BLaER1 treated with 17β-estradiol and CSF1 and Interleukin-3, amounts not matched to agents 10 nM and 100 nM (cell line): ENCODE measurements at regions not wholly inside any gene's neighbourhood (a gene's known extent, or its start where the extent isn't known, plus 50 kb on each side); places are given as distances from the start of the nearest gene placed in this dataset.

Experiments used
- H3K27ac ChIP-seq, 11 experiments: shearing (Covaris generic); formaldehyde crosslinking; 2 replicates each; pipeline ENCODE4 v1.8.1; 2022
- H3K27me3 ChIP-seq, 11 experiments: shearing (Covaris generic); formaldehyde crosslinking; 2 replicates each; pipeline ENCODE4 v1.8.1; 2022
- H3K36me3 ChIP-seq, 11 experiments: shearing (Covaris generic); formaldehyde crosslinking; 2 replicates each; pipeline ENCODE4 v1.8.1; 2022
- H3K4me1 ChIP-seq, 10 experiments: shearing (Covaris generic); formaldehyde crosslinking; 2 replicates each; pipeline ENCODE4 v1.8.1; 2022
- H3K4me2 ChIP-seq, 11 experiments: shearing (Covaris generic); formaldehyde crosslinking; 2 replicates each; pipeline ENCODE4 v1.8.1; 2022
- H3K4me3 ChIP-seq, 10 experiments: shearing (Covaris generic); formaldehyde crosslinking; 2 replicates each; pipeline ENCODE4 v1.8.1; 2022
- H3K9ac ChIP-seq, 11 experiments: shearing (Covaris generic); formaldehyde crosslinking; 2 replicates each; pipeline ENCODE4 v1.8.1; 2022
- H3K9me3 ChIP-seq, 11 experiments: shearing (Covaris generic); formaldehyde crosslinking; replicated peaks in 1 of 11; 2 replicates each; pipeline ENCODE4 v1.8.1; 2022
- H4K20me1 ChIP-seq, 11 experiments: shearing (Covaris generic); formaldehyde crosslinking; 2 replicates each; pipeline ENCODE4 v1.8.1; 2022
- Cebpa-rat ChIP-seq, 11 experiments: shearing (Covaris generic); IDR thresholded peaks; 2 replicates each; pipeline ENCODE4 v1.8.1; 2022

DNA sequence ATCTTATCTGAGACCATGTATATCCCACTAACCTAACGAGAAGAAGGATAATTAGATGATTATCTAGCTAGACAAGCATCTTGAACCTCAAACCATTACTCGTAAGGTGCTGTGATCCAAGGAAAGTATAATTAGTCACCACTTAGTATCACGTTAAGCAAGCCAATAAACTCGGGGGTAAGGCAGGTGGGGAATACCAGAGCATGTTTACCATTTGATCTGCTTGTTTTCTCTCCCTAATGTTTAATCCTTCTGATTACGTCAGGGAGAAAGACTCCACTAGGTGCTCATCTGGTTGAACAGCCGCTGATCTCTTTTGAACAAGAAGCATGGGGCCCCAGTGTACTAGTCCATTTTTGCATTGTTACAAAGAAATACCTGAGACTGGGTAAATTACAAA lies 69.9 kb upstream of the SLC1A1 start:
- H3K27me3 ChIP-seq = no peaks in the 10 kb centered on the region
- no peak overlapping the region for H3K4me2 ChIP-seq
- TF ChIP-seq Cebpa-rat (IDR thresholded peaks at IDR 0.05) = no peak
- H3K4me3 ChIP-seq = no peak overlapping the region
- H3K36me3 ChIP-seq = no peaks in the 10 kb centered on the region
- no peaks in the 10 kb centered on the region for H3K9me3 ChIP-seq
- H3K4me1 ChIP-seq = peaks cover 0 to 30% (median 0%) of the 10 kb centered on the region in 10 experiments; a peak in 4 of 20 replicates
- no peak overlapping the region for H3K27ac ChIP-seq
- H3K9ac ChIP-seq = no peak overlapping the region
- no peaks in the 10 kb centered on the region for H4K20me1 ChIP-seq

DNA sequence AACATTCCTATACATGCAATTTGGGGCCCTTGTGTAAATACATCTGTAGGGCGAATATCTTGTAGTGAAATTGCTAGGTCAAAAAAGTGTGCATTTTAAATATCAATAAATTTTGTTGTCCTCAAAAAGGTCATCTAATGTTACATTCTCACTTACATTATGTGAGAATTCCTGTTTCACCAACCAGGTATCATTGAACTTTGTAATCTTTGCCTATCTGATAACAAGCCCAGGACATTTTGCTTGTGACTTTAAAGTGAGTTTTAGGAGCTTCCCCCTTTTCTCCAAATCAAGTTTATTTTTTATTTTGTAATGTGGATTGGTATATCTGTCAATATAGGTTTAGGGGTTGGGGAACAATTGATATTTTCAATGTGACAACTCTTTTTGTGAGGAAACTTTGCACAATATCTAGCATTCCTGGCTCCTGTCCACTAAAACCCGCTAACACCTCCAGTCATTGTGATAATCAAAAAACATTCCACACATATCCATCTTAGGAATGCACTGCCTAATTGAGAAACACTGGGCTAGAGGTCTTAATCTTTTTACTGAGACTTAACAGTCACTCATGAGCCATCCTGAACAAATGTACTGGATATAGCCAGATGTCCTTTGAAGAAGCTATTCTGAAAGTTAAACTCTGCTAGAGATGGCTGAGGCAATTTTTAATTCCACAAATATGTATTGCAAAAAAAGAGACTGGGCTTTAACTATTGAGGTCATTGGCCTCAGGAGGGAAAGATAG lies 72.5 kb upstream of the SLC1A1 start:
- peaks cover 0 to 13% (median 0%) of the 10 kb centered on the region in 10 experiments; a peak in 2 of 20 replicates for H3K4me1 ChIP-seq
- no peaks in the 10 kb centered on the region for H3K36me3 ChIP-seq
- no peaks in the 10 kb centered on the region for H4K20me1 ChIP-seq
- H3K27me3 ChIP-seq = no peaks in the 10 kb centered on the region
- no peak overlapping the region for H3K4me2 ChIP-seq
- no peak overlapping the region for H3K9ac ChIP-seq
- no peak for TF ChIP-seq Cebpa-rat (IDR thresholded peaks at IDR 0.05)
- no peak overlapping the region for H3K27ac ChIP-seq
- no peak overlapping the region for H3K4me3 ChIP-seq
- no peaks in the 10 kb centered on the region for H3K9me3 ChIP-seq

DNA sequence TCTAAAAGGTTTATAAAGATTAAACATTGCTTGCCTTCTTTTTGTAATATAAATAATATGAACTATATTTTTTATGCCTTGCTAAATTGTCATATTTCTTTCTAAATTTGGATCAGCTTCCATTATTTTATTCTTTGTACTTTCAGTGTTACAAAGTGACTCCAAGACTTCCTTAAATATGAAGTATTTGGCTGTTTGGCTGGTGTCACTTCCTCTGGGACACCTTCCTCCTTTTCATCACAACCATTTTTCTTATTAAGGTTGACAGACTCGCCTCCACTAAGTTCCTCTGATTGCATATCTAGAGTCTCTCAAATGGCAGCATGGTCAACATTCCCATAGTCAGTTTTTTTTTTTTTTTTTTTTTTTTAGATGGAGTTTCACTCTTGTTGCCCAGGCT lies 73.8 kb upstream of the SLC1A1 start:
- no peak for TF ChIP-seq Cebpa-rat (IDR thresholded peaks at IDR 0.05)
- Histone ChIP-seq H3K4me1 (peaks cover 0 to 7% (median 0%) of the 10 kb centered on the region in 10 experiments; a peak in 2 of 20 replicates), H3K27ac (no peak overlapping the region), H3K9ac (no peak overlapping the region), H3K9me3 (no peaks in the 10 kb centered on the region), H3K36me3 (no peaks in the 10 kb centered on the region), H3K27me3 (no peaks in the 10 kb centered on the region), H3K4me3 (no peak overlapping the region), H4K20me1 (no peaks in the 10 kb centered on the region), H3K4me2 (peak overlapping the region in 1 of 11 experiments; percentile 6; a peak in 1 of 22 replicates)

- Histone ChIP-seq H3K4me1 (peaks cover 0 to 7% (median 0%) of the 10 kb centered on the region in 10 experiments; a peak in 2 of 20 replicates), H3K9ac (no peak overlapping the region), H3K27ac (no peak overlapping the region), H3K4me3 (no peak overlapping the region), H3K9me3 (no peaks in the 10 kb centered on the region), H3K4me2 (no peak overlapping the region), H3K27me3 (no peaks in the 10 kb centered on the region), H4K20me1 (no peaks in the 10 kb centered on the region), H3K36me3 (no peaks in the 10 kb centered on the region)
- no peak for TF ChIP-seq Cebpa-rat (IDR thresholded peaks at IDR 0.05)
Observed at GRCh38 chr9:4415281-4415680, 75.0 kb upstream of the SLC1A1 start.

GRCh38 chr9:4413856-4414255 lies 76.4 kb upstream of the SLC1A1 start:
- H3K9me3 ChIP-seq = no peaks in the 10 kb centered on the region
- no peak overlapping the region for H3K9ac ChIP-seq
- peaks cover 0 to 7% (median 0%) of the 10 kb centered on the region in 10 experiments; a peak in 2 of 20 replicates for H3K4me1 ChIP-seq
- no peaks in the 10 kb centered on the region for H4K20me1 ChIP-seq
- no peak overlapping the region for H3K4me2 ChIP-seq
- no peaks in the 10 kb centered on the region for H3K27me3 ChIP-seq
- H3K36me3 ChIP-seq = no peaks in the 10 kb centered on the region
- no peak overlapping the region for H3K4me3 ChIP-seq
- H3K27ac ChIP-seq = no peak overlapping the region
- no peak for TF ChIP-seq Cebpa-rat (IDR thresholded peaks at IDR 0.05)

GRCh38 chr9:4404156-4404555 lies 86.1 kb upstream of the SLC1A1 start:
- H3K4me1 ChIP-seq = no peaks in the 10 kb centered on the region
- no peaks in the 10 kb centered on the region for H3K27me3 ChIP-seq
- H3K27ac ChIP-seq = no peak overlapping the region
- peaks cover 41 to 69% (median 49%) of the 10 kb centered on the region in 11 experiments for H3K9me3 ChIP-seq
- no peaks in the 10 kb centered on the region for H4K20me1 ChIP-seq
- TF ChIP-seq Cebpa-rat (IDR thresholded peaks at IDR 0.05) = no peak
- no peak overlapping the region for H3K4me3 ChIP-seq
- no peaks in the 10 kb centered on the region for H3K36me3 ChIP-seq
- no peak overlapping the region for H3K4me2 ChIP-seq
- H3K9ac ChIP-seq = no peak overlapping the region

GRCh38 chr9:4402501-4402900 lies 87.8 kb upstream of the SLC1A1 start:
- Histone ChIP-seq H3K27ac (no peak overlapping the region), H4K20me1 (no peaks in the 10 kb centered on the region), H3K27me3 (no peaks in the 10 kb centered on the region), H3K9ac (no peak overlapping the region), H3K36me3 (no peaks in the 10 kb centered on the region), H3K4me3 (no peak overlapping the region), H3K4me2 (no peak overlapping the region), H3K4me1 (no peaks in the 10 kb centered on the region), H3K9me3 (peaks cover 40 to 67% (median 48%) of the 10 kb centered on the region in 11 experiments)
- no peak for TF ChIP-seq Cebpa-rat (IDR thresholded peaks at IDR 0.05)

- TF ChIP-seq Cebpa-rat (IDR thresholded peaks at IDR 0.05) = no peak
- Histone ChIP-seq H3K9ac (no peak overlapping the region), H3K27ac (no peak overlapping the region), H3K4me1 (peaks cover 0 to 8% (median 0%) of the 10 kb centered on the region in 10 experiments; a peak in 2 of 20 replicates), H3K4me2 (no peak overlapping the region), H3K4me3 (no peak overlapping the region), H3K36me3 (no peaks in the 10 kb centered on the region), H3K9me3 (peaks cover 24 to 49% (median 33%) of the 10 kb centered on the region in 11 experiments), H4K20me1 (no peaks in the 10 kb centered on the region), H3K27me3 (no peaks in the 10 kb centered on the region)
Observed at GRCh38 chr9:4400731-4401130, 89.5 kb upstream of the SLC1A1 start.

- H3K27me3 ChIP-seq = no peaks in the 10 kb centered on the region
- no peak overlapping the region for H3K9ac ChIP-seq
- 0 out of 22 replicates have a peak overlapping the region, but pooled peaks of 1 of the 11 experiments have one; percentile 6 for H3K4me2 ChIP-seq
- H3K27ac ChIP-seq = no peak overlapping the region
- no peak overlapping the region for H3K4me3 ChIP-seq
- peaks cover 14 to 27% (median 20%) of the 10 kb centered on the region in 11 experiments for H3K9me3 ChIP-seq
- no peaks in the 10 kb centered on the region for H3K36me3 ChIP-seq
- no peak for TF ChIP-seq Cebpa-rat (IDR thresholded peaks at IDR 0.05)
- no peaks in the 10 kb centered on the region for H4K20me1 ChIP-seq
- H3K4me1 ChIP-seq = peaks cover 0 to 8% (median 0%) of the 10 kb centered on the region in 10 experiments; a peak in 2 of 20 replicates
Observed at GRCh38 chr9:4397917-4398316, 92.4 kb upstream of the SLC1A1 start.
